ENCODE measurements at regions not wholly inside any gene's neighbourhood (a gene's known extent, or its start where the extent isn't known, plus 50 kb on each side); places are given as distances from the start of the nearest gene placed in this dataset.
"Not testable (repeated sequence)": the region's sequence is repeated elsewhere in the genome, so short reads cannot be mapped to it uniquely, and the experiment has no call there.

GRCh38 chr5:57072218-57072892, 101.5 kb upstream of the GPBP1 start:
- WGBS, 4 donors: 46 to 52% (median 50%) methylated on average over 3 of the region's 3 CpGs
- Histone ChIP-seq H3K36me3 (no peaks in the 10 kb centered on the region), H3K4me1 (no peaks in the 10 kb centered on the region), H3K9me3 (peaks cover 0 to 12% (median 0%) of the 10 kb centered on the region in 12 donors), H3K27ac (no peak overlapping the region), H3K4me3 (no peak overlapping the region), H3K27me3 (peaks cover 0 to 5% (median 0%) of the 10 kb centered on the region in 9 donors)
- intact Hi-C loops (cut with DNase I): no loop called here
- DNase-seq (no peak), ATAC-seq (no peak)
- no peak for TF ChIP-seq POLR2A (IDR thresholded peaks at IDR 0.05)
- no peak for TF ChIP-seq CTCF (IDR thresholded peaks at IDR 0.05)

GRCh38 chr5:57082441-57083067, 91.3 kb upstream of the GPBP1 start:
- Histone ChIP-seq H3K36me3 (no peaks in the 10 kb centered on the region), H3K4me1 (no peaks in the 10 kb centered on the region), H3K9me3 (no peaks in the 10 kb centered on the region), H3K27me3 (peaks cover 0 to 8% (median 0%) of the 10 kb centered on the region in 9 donors), H3K4me3 (no peak overlapping the region), H3K27ac (no peak overlapping the region)
- WGBS, 4 donors: 88 to 90% (median 90%) methylated on average over 7 of the region's 7 CpGs
- intact Hi-C loops (cut with DNase I): no loop called here
- no peak for ATAC-seq
- DNase-seq: no peak
- TF ChIP-seq POLR2A (IDR thresholded peaks at IDR 0.05) (no peak), CTCF (IDR thresholded peaks at IDR 0.05) (peak in 2 of 12 donors; percentile 11 to 13)

- H3K9me3 ChIP-seq: no peaks in the 10 kb centered on the region
- H3K36me3 ChIP-seq: no peaks in the 10 kb centered on the region
- WGBS, 4 donors: 84 to 88% (median 87%) methylated on average over 3 of the region's 3 CpGs
- TF ChIP-seq POLR2A (IDR thresholded peaks at IDR 0.05) (no peak), CTCF (IDR thresholded peaks at IDR 0.05) (no peak)
- ATAC-seq: no peak
- no peak for DNase-seq
- no peak overlapping the region for H3K27ac ChIP-seq
- no peak overlapping the region for H3K4me3 ChIP-seq
- no peaks in the 10 kb centered on the region for H3K4me1 ChIP-seq
- intact Hi-C loops (cut with DNase I): no loop called here
- H3K27me3 ChIP-seq: peaks cover 0 to 8% (median 0%) of the 10 kb centered on the region in 9 donors
These were observed 88.4 kb upstream of the GPBP1 start for GRCh38 chr5:57085306-57086081.

- H3K9me3 ChIP-seq; H3K4me3 ChIP-seq; H3K36me3 ChIP-seq; H3K4me1 ChIP-seq; H3K27ac ChIP-seq; DNase-seq; ATAC-seq; H3K27me3 ChIP-seq; intact Hi-C loops (cut with DNase I): not testable (repeated sequence)
- WGBS, 4 donors: 87 to 100% (median 98%) methylated on average over 1 of the region's 1 CpG
These were observed 85.9 kb upstream of the GPBP1 start for GRCh38 chr5:57087947-57088346.

All from heart left ventricle (tissue), 16 donors.